MM.1S (cell line): ENCODE measurements at regions not wholly inside any gene's neighbourhood (a gene's known extent, or its start where the extent isn't known, plus 50 kb on each side); places are given as distances from the start of the nearest gene placed in this dataset.

Experiments used
- DNase-seq: peaks from one replicate; pipeline ENCODE4 v3.0.0-alpha.2; 2015
- H2AFZ ChIP-seq: fragments of 300-600 bp; sonication (generic); 2 replicates; pipeline ENCODE4 v1.6.0; 2016; ENCODE audit warnings: antibody characterized with exemption, low read length
- H3F3A ChIP-seq: fragments of 300-600 bp; sonication (generic); 2 replicates; pipeline ENCODE4 v1.6.1; 2016; ENCODE audit warnings: mild to moderate bottlenecking, antibody characterized with exemption, low read length, moderate library complexity, mixed read lengths; ENCODE audit not compliant: insufficient read depth
- H3K27ac ChIP-seq: fragments of 300-600 bp; sonication (generic); 2 replicates; pipeline ENCODE4 v1.5.1; 2016; ENCODE audit warnings: mild to moderate bottlenecking, low read length
- H3K27me3 ChIP-seq: fragments of 300-600 bp; sonication (generic); replicated peaks from 2 replicates; pipeline ENCODE4 v1.6.0; 2016; ENCODE audit warnings: low read length; ENCODE audit not compliant: insufficient read depth
- H3K36me3 ChIP-seq: fragments of 300-600 bp; sonication (generic); replicated peaks from 2 replicates; pipeline ENCODE4 v1.6.1; 2016; ENCODE audit warnings: mild to moderate bottlenecking, low read length, mixed read lengths; ENCODE audit not compliant: insufficient read depth
- H3K4me1 ChIP-seq: fragments of 300-600 bp; sonication (generic); 2 replicates; pipeline ENCODE4 v1.6.1; 2016; ENCODE audit warnings: low read length, mixed read lengths
- H3K4me2 ChIP-seq: fragments of 300-600 bp; sonication (generic); 2 replicates; pipeline ENCODE4 v1.6.0; 2016; ENCODE audit warnings: low read depth, low read length
- H3K4me3 ChIP-seq: fragments of 300-600 bp; sonication (generic); 2 replicates; pipeline ENCODE4 v1.5.1; 2016; ENCODE audit warnings: low read length, mixed read lengths
- H3K79me2 ChIP-seq: fragments of 300-600 bp; sonication (generic); 2 replicates; pipeline ENCODE4 v1.6.1; 2016; ENCODE audit warnings: mixed run types, low read length, mixed read lengths
- H3K9ac ChIP-seq: fragments of 300-600 bp; sonication (generic); 2 replicates; pipeline ENCODE4 v1.6.1; 2016; ENCODE audit warnings: low read length, mixed read lengths
- H3K9me2 ChIP-seq: fragments of 300-600 bp; sonication (generic); replicated peaks from 2 replicates; pipeline ENCODE4 v1.6.1; 2016; ENCODE audit warnings: mild to moderate bottlenecking, low read length, mixed read lengths; ENCODE audit not compliant: insufficient read depth
- H3K9me3 ChIP-seq: fragments of 300-600 bp; sonication (generic); replicated peaks from 2 replicates; pipeline ENCODE4 v1.6.1; 2016; ENCODE audit warnings: mild to moderate bottlenecking, low read length, mixed read lengths; ENCODE audit not compliant: insufficient read depth
- H4K20me1 ChIP-seq: fragments of 300-600 bp; sonication (generic); 2 replicates; pipeline ENCODE4 v1.6.1; 2016; ENCODE audit warnings: mild to moderate bottlenecking, low read length, moderate library complexity, mixed read lengths; ENCODE audit not compliant: insufficient read depth
- EZH2 ChIP-seq: fragments of 300-600 bp; sonication (generic); optimal IDR thresholded peaks from 2 replicates; pipeline ENCODE3; 2017; ENCODE audit warnings: low read depth, mild to moderate bottlenecking, antibody characterized with exemption, low read length, mixed read lengths
- EZH2phosphoT487 ChIP-seq: fragments of 300-600 bp; sonication (generic); IDR thresholded peaks from 2 replicates; pipeline ENCODE4 v1.6.1; 2018; ENCODE audit warnings: antibody characterized with exemption, low read length
- TF ChIP-seq, protein P1 (sequence below): fragments of 300-600 bp; sonication (generic); IDR thresholded peaks from 2 replicates; pipeline ENCODE4 v1.5.1; 2016; ENCODE audit warnings: antibody characterized with exemption, low read length, mixed read lengths

DNA sequence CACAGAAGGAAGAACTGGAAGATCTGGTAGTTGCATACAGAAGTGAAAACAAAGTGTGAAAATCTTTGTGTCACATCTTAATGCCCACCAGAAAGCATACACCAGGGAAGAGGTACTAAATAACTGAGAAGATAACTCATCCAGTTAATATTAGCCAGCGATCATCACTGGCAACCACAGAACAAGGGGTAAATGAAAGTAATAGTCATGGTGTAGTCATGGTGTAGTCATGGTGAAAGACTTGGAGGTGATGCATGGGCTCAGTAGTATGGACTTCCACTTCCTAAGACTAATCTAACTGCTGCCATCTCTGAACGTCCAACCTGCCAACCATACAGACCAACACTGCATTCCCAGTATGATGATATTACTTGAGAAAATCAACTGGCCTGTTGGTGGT, 481.2 kb upstream of the NR5A2 start:
- Histone ChIP-seq H3K9me2 (no peaks in the 10 kb centered on the region), H3K4me1 (peaks cover 15% of the 10 kb centered on the region), H3K4me3 (no peak overlapping the region), H3K9me3 (no peaks in the 10 kb centered on the region), H3K9ac (no peak overlapping the region), H2AFZ (peak overlapping the region; percentile 9; the same call in 1 of the 2 replicates), H3F3A (peaks cover 5% of the 10 kb centered on the region; the same call in 1 of the 2 replicates), H3K27ac (peak overlapping the region; percentile 17; the same call in 1 of the 2 replicates), H3K36me3 (no peaks in the 10 kb centered on the region), H3K4me2 (peak overlapping the region; percentile 25), H4K20me1 (no peaks in the 10 kb centered on the region), H3K27me3 (no peaks in the 10 kb centered on the region), H3K79me2 (no peaks in the 10 kb centered on the region)
- TF ChIP-seq, protein P1, sequence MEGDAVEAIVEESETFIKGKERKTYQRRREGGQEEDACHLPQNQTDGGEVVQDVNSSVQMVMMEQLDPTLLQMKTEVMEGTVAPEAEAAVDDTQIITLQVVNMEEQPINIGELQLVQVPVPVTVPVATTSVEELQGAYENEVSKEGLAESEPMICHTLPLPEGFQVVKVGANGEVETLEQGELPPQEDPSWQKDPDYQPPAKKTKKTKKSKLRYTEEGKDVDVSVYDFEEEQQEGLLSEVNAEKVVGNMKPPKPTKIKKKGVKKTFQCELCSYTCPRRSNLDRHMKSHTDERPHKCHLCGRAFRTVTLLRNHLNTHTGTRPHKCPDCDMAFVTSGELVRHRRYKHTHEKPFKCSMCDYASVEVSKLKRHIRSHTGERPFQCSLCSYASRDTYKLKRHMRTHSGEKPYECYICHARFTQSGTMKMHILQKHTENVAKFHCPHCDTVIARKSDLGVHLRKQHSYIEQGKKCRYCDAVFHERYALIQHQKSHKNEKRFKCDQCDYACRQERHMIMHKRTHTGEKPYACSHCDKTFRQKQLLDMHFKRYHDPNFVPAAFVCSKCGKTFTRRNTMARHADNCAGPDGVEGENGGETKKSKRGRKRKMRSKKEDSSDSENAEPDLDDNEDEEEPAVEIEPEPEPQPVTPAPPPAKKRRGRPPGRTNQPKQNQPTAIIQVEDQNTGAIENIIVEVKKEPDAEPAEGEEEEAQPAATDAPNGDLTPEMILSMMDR = no peak
- TF ChIP-seq EZH2 (no peak), EZH2phosphoT487 (no peak)
- no peak for DNase-seq

DNA sequence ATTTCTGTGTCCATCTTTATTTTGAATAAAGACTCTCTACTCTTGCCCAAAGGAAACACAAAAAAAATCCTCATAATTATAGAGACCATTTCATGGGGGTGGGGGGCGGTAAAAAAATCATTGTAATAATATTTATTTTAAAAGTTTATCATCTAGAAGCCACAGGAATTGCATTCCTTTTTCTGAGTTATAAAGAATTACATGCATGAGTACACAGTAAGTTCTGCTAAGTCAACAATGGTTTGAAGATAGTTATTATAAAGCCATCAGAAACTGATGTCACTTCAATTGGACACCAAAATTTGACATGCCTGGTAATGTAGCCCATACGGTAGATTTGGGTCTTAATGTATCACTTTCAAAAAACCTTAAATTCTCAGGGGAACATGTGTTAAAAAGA, 478.1 kb upstream of the NR5A2 start:
- no peak overlapping the region for H3K9ac ChIP-seq
- no peak overlapping the region for H3K27ac ChIP-seq
- H3K9me3 ChIP-seq = no peaks in the 10 kb centered on the region
- peaks cover 15% of the 10 kb centered on the region for H3K4me1 ChIP-seq
- peaks cover 5% of the 10 kb centered on the region; the same call in 1 of the 2 replicates for H3F3A ChIP-seq
- no peaks in the 10 kb centered on the region for H3K9me2 ChIP-seq
- DNase-seq = no peak
- no peaks in the 10 kb centered on the region for H3K79me2 ChIP-seq
- H3K4me2 ChIP-seq = no peak overlapping the region
- TF ChIP-seq EZH2phosphoT487 (no peak), EZH2 (no peak)
- TF ChIP-seq, protein P1 = no peak
- H4K20me1 ChIP-seq = no peaks in the 10 kb centered on the region
- H2AFZ ChIP-seq = no peak overlapping the region
- H3K4me3 ChIP-seq = no peak overlapping the region
- no peaks in the 10 kb centered on the region for H3K36me3 ChIP-seq
- H3K27me3 ChIP-seq = no peaks in the 10 kb centered on the region

DNA sequence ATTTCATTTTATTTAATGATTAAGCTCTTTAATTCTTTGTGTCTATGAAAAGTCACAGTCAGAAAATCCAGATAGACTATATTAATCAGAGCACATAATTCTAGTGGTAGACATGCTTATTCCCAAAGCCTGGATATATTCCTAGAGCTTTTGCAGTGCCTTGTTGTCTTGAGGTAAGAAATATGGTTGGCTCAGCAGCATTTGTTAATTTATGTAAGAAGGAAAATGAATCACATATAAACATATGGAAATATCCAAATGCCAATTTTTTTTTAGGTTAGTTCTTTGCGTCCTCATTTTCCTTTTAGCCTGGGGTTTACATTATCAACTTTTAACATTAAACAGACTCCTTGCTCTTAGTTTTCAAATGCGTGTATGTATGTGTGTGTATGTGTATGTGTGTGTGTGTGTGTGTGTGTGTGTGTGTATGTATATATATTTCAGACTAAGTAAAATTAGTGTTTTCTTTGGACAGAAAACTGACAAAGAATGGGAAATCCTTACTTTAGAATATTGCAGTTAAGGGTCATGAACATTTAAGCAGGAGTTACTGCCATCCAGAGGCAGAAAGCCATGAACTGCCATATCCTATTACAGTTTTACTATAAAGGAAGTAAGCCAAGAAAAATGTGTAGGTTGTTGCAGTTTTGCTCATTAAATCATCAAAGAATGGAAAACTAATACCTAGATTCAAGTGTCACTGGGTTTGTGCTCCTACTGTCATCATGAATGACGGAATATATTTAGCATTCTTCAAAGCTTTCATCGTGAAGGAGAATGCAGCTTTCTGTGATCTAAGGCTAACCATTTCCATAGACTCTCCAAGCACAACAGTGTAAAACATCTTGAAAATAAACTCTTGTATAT, 477.1 kb upstream of the NR5A2 start:
- TF ChIP-seq, protein P1 = no peak
- TF ChIP-seq EZH2 (no peak), EZH2phosphoT487 (no peak)
- H3K27ac ChIP-seq = no peak overlapping the region
- H3K4me1 ChIP-seq = peaks cover 13% of the 10 kb centered on the region
- no peaks in the 10 kb centered on the region for H3K36me3 ChIP-seq
- H3K79me2 ChIP-seq = no peaks in the 10 kb centered on the region
- no peaks in the 10 kb centered on the region for H4K20me1 ChIP-seq
- no peaks in the 10 kb centered on the region for H3K9me3 ChIP-seq
- no peaks in the 10 kb centered on the region for H3K9me2 ChIP-seq
- DNase-seq = no peak
- H3K4me3 ChIP-seq = no peak overlapping the region
- no peak overlapping the region for H3K4me2 ChIP-seq
- H2AFZ ChIP-seq = no peak overlapping the region
- no peaks in the 10 kb centered on the region for H3K27me3 ChIP-seq
- H3F3A ChIP-seq = peaks cover 5% of the 10 kb centered on the region; the same call in 1 of the 2 replicates
- H3K9ac ChIP-seq = no peak overlapping the region
